Left ventricle myocardium inferior (tissue), 1 donor: ENCODE measurements at regions not wholly inside any gene's neighbourhood (a gene's known extent, or its start where the extent isn't known, plus 50 kb on each side); places are given as distances from the start of the nearest gene placed in this dataset.

Experiments used
- DNase-seq: peaks from one replicate; pipeline ENCODE4 v3.0.0-alpha.2; 2020
- H3K27ac ChIP-seq: fragments of 200-600 bp; replicated peaks from 2 replicates; pipeline ENCODE4 v1.8.0; 2021
- H3K27me3 ChIP-seq: fragments of 200-600 bp; 2 replicates; pipeline ENCODE4 v1.8.0; 2021; ENCODE audit warnings: low read depth
- H3K36me3 ChIP-seq: fragments of 200-600 bp; 2 replicates; pipeline ENCODE4 v1.8.0; 2021
- H3K4me1 ChIP-seq: fragments of 200-600 bp; 2 replicates; pipeline ENCODE4 v1.8.0; 2021
- H3K4me3 ChIP-seq: fragments of 200-600 bp; 2 replicates; pipeline ENCODE4 v1.8.0; 2021; ENCODE audit warnings: mild to moderate bottlenecking, moderate library complexity
- H3K9me3 ChIP-seq: fragments of 200-600 bp; replicated peaks from 2 replicates; pipeline ENCODE4 v1.8.0; 2021
- intact Hi-C: fragments of 100-400 bp; cut with micrococcal nuclease; formaldehyde crosslinking; loops from one replicate; pipeline ENCODE4 v1.11.0; 2022
- TF ChIP-seq, protein P1 (sequence below): fragments of 200-600 bp; IDR thresholded peaks from 2 replicates; pipeline ENCODE4 v1.8.0; 2021; ENCODE audit warnings: antibody characterized with exemption, mild to moderate bottlenecking, borderline replicate concordance
- donor health status: DM: no; HTN: yes; CAD: no; lungs with severe emphysema.

DNA sequence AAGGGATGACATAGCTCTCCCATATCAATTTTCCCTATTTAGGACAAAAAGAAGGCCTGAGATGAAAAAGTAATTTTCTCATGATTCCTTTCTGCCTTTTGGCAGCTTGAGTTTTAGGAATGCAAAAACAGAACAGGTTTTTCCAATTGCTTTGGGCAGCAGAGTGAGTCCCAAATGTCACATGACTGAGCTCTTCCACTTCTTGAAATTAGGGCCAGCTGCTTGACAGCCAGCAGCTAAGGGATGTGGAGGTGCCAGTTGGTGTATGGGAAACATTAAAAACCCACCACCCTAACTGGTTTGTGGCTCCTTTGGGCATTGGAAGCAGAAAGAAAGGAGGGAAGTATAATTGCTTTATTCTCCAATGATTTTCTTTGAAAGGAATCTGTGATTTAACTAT is 133.8 kb upstream of the FAM20A start:
- no peak overlapping the region for H3K4me3 ChIP-seq
- H3K4me1 ChIP-seq: peaks cover 38% of the 10 kb centered on the region
- H3K27ac ChIP-seq: no peak overlapping the region
- TF ChIP-seq, protein P1, sequence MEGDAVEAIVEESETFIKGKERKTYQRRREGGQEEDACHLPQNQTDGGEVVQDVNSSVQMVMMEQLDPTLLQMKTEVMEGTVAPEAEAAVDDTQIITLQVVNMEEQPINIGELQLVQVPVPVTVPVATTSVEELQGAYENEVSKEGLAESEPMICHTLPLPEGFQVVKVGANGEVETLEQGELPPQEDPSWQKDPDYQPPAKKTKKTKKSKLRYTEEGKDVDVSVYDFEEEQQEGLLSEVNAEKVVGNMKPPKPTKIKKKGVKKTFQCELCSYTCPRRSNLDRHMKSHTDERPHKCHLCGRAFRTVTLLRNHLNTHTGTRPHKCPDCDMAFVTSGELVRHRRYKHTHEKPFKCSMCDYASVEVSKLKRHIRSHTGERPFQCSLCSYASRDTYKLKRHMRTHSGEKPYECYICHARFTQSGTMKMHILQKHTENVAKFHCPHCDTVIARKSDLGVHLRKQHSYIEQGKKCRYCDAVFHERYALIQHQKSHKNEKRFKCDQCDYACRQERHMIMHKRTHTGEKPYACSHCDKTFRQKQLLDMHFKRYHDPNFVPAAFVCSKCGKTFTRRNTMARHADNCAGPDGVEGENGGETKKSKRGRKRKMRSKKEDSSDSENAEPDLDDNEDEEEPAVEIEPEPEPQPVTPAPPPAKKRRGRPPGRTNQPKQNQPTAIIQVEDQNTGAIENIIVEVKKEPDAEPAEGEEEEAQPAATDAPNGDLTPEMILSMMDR: no peak
- intact Hi-C loops: no loop called here
- H3K36me3 ChIP-seq: no peaks in the 10 kb centered on the region
- DNase-seq: no peak
- no peaks in the 10 kb centered on the region for H3K9me3 ChIP-seq
- H3K27me3 ChIP-seq: no peaks in the 10 kb centered on the region

DNA sequence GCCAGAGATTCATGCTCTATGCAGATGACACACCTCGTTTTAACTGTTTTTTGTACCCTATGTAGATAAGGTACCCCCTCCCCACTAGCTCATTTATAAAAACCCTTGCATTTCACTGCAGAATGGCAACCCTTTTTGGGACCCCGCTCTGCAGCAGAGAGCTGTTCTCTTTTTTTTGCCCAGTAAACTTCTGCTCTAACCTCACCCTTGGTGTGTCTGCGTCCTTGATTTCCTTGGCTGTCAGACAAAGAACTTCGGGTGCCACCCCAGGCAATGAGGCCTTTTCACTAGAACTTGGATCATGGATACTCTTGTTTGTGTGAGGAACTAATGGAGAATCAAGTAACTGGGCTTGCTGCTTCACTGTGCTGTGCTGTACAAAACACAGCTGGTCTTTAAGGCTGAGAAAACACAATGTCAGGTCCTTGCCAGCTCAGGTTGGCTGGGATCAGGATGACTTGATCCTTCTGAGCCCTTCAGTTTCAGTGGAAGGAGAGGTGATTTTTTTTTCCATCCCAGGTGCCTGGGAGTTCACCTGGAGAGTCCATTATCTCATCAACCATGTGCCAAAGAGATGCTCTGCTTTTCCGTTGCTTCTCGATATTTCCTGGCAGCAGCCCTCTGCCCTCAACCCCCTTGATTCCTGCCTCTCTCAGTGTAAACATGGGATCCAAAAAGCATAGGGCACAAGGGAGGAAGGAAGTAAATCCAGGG is 133.2 kb upstream of the FAM20A start:
- Histone ChIP-seq H3K27me3 (no peaks in the 10 kb centered on the region), H3K9me3 (no peaks in the 10 kb centered on the region), H3K4me3 (no peak overlapping the region), H3K27ac (peak overlapping the region; percentile 64), H3K36me3 (no peaks in the 10 kb centered on the region), H3K4me1 (peaks cover 38% of the 10 kb centered on the region)
- intact Hi-C loops: no loop called here
- TF ChIP-seq, protein P1: no peak
- DNase-seq: no peak

DNA sequence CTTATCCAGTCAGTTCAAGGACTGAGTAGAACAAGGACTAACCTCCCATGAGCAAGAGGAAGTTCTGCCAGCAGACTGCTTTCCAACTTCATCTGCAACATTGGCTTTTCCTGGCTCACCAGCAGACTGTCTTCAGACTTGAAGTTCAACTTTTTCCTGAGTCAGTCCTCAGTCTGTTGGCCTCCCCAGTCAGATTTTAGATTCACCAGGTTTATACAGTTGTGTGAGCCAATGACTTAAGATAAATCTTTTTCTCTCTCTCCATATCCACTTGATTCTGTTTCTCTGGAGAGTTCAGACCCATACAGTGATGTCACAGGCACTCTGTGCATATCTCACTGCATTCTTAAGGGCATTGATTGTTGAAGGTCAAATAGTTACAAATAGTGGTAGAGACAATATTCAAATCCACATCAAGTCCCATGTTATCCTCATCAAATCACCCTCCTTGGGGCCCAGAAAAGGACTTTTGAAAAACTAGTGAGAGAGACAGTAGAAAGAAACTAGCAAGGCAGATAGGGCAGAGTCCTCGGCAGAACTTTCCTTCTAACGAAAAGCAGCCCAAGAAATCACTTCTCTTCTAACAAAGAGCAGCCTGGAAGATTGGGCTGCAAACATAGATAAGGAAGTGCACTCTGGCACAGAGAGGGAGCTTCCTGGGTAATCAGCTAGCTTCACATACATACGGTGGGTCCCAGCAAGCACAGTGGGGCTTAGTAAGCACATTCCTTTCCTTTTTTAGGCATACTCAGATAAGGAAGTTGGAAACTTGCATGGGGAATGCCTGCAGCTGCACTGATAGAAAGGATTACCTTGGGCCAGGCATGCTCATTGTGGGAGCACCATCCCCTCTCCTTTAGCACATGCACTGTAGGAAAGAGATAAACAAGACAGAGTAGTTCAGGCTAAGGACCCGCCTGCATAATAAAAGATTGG is 132.3 kb upstream of the FAM20A start:
- Histone ChIP-seq H3K27me3 (no peaks in the 10 kb centered on the region), H3K4me3 (peak overlapping the region; percentile 2), H3K4me1 (peaks cover 38% of the 10 kb centered on the region), H3K9me3 (peaks cover 3% of the 10 kb centered on the region), H3K36me3 (no peaks in the 10 kb centered on the region), H3K27ac (peak overlapping the region; percentile 64)
- intact Hi-C loops: no loop called here
- no peak for DNase-seq
- TF ChIP-seq, protein P1: no peak

DNA sequence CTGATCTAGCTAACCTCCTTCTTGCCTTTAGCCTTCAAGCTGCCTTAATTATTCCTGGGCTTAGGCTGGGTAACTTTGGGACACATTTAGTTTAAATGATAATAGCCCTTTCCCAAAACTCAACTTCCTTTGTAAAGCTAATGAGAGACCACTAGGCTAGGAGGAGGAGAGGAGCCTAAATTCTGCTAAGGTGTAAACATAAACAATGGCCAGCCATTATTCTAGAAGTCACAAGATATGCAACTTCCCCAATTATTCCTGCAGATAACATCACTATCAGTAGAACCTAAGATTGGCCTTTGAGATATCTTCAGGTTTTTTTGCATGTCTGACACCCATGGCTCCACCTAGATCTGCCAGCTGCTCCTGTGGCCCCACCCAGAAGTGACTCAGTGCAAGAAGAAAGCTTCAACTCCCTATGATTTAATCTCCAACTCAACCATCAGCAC is 131.2 kb upstream of the FAM20A start:
- H3K4me1 ChIP-seq: peaks cover 27% of the 10 kb centered on the region
- intact Hi-C loops: no loop called here

DNA sequence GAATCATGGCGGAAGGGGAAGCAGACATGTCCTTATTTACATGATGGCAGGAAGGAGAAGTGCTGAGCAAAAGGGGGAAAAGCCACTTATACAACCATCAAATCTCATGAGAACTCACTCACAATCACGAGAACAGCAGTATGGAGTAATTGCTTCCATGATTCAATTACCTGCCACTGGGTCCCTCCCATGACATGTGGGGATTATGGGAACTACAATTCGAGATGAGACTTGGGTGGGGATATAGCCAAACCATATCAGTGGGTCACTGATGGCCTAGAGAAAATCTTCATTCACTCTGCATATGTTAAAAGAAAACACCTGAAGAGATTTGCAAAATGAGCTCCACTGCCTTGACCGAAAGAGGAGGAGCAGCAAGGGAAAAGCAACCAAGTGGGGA is 130.3 kb upstream of the FAM20A start:
- intact Hi-C loops: no loop called here
- TF ChIP-seq, protein P1: no peak

More for the DNA sequence above, 131.2 kb upstream of the FAM20A start:
- DNase-seq: no peak
- Histone ChIP-seq H3K27ac (no peak overlapping the region), H3K27me3 (no peaks in the 10 kb centered on the region), H3K36me3 (no peaks in the 10 kb centered on the region), H3K9me3 (peaks cover 10% of the 10 kb centered on the region), H3K4me3 (no peak overlapping the region)
- TF ChIP-seq, protein P1: no peak

More for the DNA sequence above, 130.3 kb upstream of the FAM20A start:
- no peaks in the 10 kb centered on the region for H3K36me3 ChIP-seq
- H3K9me3 ChIP-seq: peaks cover 10% of the 10 kb centered on the region
- no peak overlapping the region for H3K27ac ChIP-seq
- H3K4me3 ChIP-seq: no peak overlapping the region
- DNase-seq: no peak
- no peaks in the 10 kb centered on the region for H3K27me3 ChIP-seq
- H3K4me1 ChIP-seq: peaks cover 26% of the 10 kb centered on the region
